ENCODE measurements at regions not wholly inside any gene's neighbourhood (a gene's known extent, or its start where the extent isn't known, plus 50 kb on each side); places are given as distances from the start of the nearest gene placed in this dataset.

DNA sequence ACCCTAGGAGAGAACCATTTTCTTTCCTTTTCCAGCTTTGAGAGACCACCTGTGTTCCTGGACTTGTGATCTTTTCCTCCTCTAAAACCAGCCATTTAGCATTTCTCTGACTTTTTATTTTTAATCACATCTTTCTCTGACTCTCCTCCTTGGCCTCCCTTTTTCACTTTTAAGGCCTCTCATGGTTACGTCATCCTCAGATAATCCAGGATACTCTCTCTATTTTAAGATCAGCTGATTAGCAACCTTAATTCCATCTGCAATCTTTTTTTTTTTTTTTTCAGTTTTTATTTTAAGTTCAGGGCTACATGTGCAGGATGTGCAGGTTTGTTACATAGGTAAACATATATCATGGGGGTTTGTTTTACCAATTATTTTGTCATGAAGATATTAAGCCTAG is 54.0 kb downstream of the RFPL4B start:
- H3K4me1 ChIP-seq = no peaks in the 10 kb centered on the region
- H3K36me3 ChIP-seq = no peaks in the 10 kb centered on the region
- no peaks in the 10 kb centered on the region for H3K27me3 ChIP-seq
- H3K9me3 ChIP-seq = no peaks in the 10 kb centered on the region
- TF ChIP-seq, protein P1, sequence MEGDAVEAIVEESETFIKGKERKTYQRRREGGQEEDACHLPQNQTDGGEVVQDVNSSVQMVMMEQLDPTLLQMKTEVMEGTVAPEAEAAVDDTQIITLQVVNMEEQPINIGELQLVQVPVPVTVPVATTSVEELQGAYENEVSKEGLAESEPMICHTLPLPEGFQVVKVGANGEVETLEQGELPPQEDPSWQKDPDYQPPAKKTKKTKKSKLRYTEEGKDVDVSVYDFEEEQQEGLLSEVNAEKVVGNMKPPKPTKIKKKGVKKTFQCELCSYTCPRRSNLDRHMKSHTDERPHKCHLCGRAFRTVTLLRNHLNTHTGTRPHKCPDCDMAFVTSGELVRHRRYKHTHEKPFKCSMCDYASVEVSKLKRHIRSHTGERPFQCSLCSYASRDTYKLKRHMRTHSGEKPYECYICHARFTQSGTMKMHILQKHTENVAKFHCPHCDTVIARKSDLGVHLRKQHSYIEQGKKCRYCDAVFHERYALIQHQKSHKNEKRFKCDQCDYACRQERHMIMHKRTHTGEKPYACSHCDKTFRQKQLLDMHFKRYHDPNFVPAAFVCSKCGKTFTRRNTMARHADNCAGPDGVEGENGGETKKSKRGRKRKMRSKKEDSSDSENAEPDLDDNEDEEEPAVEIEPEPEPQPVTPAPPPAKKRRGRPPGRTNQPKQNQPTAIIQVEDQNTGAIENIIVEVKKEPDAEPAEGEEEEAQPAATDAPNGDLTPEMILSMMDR (IDR thresholded peaks at IDR 0.05; ENCODE audit: low read depth, low read length) = no peak
- no peak for DNase-seq
- no peak overlapping the region for H3K4me3 ChIP-seq (ENCODE audit: low read depth, low read length)

DNA sequence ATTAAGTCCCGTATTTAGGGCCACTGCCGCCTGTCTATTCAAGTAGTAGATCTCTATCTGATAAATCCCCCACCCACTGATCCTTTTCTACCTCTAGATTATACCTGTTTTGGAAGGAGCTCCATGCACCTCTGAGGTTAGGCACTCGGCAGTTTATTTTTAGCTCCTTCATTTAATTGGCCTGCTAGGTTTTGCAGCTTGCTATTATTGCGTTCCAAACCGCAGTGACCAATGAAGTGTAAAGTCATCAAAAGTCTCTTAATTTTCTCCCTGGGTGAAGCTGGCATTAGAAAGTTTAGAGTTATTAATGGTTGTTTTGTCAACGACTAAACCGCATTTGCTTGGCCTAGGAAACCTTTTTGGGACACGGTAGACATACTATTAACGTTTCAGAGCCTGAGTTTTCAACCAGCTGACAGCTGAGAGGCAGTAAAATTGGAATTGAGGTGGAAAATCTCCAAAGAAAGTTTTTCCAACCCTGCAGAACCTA is 60.0 kb downstream of the RFPL4B start:
- no peaks in the 10 kb centered on the region for H3K9me3 ChIP-seq
- no peak for DNase-seq
- H3K36me3 ChIP-seq = no peaks in the 10 kb centered on the region
- H3K4me3 ChIP-seq (ENCODE audit: low read depth, low read length) = no peak overlapping the region
- H3K27me3 ChIP-seq = no peaks in the 10 kb centered on the region
- TF ChIP-seq, protein P1 (IDR thresholded peaks at IDR 0.05; ENCODE audit: low read depth, low read length) = no peak
- H3K4me1 ChIP-seq = no peaks in the 10 kb centered on the region

DNA sequence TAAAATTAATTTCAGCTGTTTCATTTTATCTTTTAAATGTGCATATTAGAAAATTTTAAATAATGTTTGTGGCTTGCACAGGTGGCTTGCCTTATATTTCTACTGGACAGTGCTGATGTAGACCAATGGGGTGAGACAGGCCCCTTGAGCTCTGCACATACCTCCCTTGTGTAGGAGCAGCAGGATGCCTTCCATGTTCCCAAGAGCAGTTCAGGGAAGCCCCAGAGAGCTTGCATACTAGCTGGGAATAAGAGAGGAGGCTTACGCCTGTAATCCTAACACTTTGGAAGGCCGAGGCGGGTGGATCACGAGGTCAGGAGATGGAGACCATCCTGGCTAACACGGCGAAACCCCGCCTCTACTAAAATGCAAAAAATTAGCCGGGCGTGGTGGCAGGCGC is 61.4 kb downstream of the RFPL4B start:
- no peaks in the 10 kb centered on the region for H3K36me3 ChIP-seq
- no peaks in the 10 kb centered on the region for H3K4me1 ChIP-seq
- H3K9me3 ChIP-seq = no peaks in the 10 kb centered on the region
- DNase-seq = no peak
- TF ChIP-seq, protein P1 (IDR thresholded peaks at IDR 0.05; ENCODE audit: low read depth, low read length) = no peak
- H3K27me3 ChIP-seq = no peaks in the 10 kb centered on the region
- no peak overlapping the region for H3K4me3 ChIP-seq (ENCODE audit: low read depth, low read length)

DNA sequence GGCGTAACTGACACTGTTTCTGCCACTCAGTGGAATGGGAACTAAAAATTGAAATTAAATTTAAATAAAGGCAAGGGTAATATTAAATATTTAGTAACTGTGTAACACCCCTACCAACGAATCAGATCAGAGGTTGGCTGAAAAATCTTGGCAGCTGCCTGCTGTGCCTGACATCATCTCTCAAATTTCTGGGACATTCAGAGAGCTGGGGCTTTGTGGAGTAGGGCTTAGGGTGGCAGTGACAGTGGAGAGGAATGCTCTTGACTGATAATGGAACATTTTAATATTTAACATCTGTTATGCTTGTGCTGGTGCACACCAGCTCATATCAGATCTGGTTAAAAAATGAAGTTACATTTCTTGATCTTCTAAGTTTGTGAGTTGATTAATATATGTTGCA is 62.2 kb downstream of the RFPL4B start:
- Histone ChIP-seq H3K36me3 (no peaks in the 10 kb centered on the region), H3K27me3 (no peaks in the 10 kb centered on the region), H3K4me1 (no peaks in the 10 kb centered on the region), H3K4me3 (ENCODE audit: low read depth, low read length) (no peak overlapping the region), H3K9me3 (no peaks in the 10 kb centered on the region)
- no peak for DNase-seq
- TF ChIP-seq, protein P1 (IDR thresholded peaks at IDR 0.05; ENCODE audit: low read depth, low read length) = no peak

DNA sequence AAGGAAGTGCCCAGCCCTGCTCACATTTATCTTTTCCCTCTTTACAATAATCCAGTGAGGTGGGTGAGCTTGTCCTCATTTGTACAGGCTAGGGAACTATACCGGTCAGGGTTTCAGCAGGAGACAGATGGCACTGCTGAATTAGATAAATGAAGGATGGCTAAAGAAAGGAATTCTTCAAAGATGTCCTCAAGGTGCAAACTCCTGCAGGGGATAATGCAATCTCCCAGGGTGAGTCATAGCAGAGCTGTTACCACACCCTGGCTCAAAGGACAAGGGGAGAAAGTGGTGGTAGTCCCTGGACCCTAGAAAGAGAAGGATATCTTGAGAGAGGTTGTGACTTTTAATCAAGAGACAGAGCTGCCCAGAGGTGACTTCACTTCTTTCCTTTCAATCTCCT is 66.7 kb downstream of the RFPL4B start:
- no peaks in the 10 kb centered on the region for H3K36me3 ChIP-seq
- H3K9me3 ChIP-seq = no peaks in the 10 kb centered on the region
- 0 out of 2 replicates have a peak, but pooled peaks cover 3% of the 10 kb centered on the region for H3K4me1 ChIP-seq
- no peak for DNase-seq
- H3K4me3 ChIP-seq (ENCODE audit: low read depth, low read length) = no peak overlapping the region
- H3K27me3 ChIP-seq = no peaks in the 10 kb centered on the region
- TF ChIP-seq, protein P1 (IDR thresholded peaks at IDR 0.05; ENCODE audit: low read depth, low read length) = no peak

DNA sequence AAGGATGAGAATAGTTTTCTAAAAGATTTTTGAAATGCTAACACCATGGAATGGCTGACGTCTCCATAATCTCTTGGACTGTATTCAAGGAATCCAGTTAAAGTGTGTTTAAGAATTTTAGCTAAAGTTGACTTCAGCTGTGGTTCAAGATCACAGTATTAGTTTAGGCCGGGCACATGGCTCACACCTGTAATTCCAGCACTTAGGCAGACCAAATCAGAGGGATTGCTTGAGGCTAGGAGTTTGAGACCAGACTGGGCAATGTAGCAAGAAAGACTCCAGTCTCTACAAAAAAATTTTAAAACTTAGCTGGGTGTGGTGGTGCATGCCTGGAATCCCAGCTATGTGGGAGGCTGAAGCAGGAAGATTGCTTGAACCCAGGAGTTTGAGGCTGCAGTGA is 68.2 kb downstream of the RFPL4B start:
- Histone ChIP-seq H3K4me1 (0 out of 2 replicates have a peak, but pooled peaks cover 3% of the 10 kb centered on the region), H3K9me3 (no peaks in the 10 kb centered on the region), H3K27me3 (no peaks in the 10 kb centered on the region), H3K36me3 (no peaks in the 10 kb centered on the region), H3K4me3 (ENCODE audit: low read depth, low read length) (no peak overlapping the region)
- DNase-seq = no peak
- TF ChIP-seq, protein P1 (IDR thresholded peaks at IDR 0.05; ENCODE audit: low read depth, low read length) = no peak
